Transverse colon (tissue), 4 donors: ENCODE measurements at regions not wholly inside any gene's neighbourhood (a gene's known extent, or its start where the extent isn't known, plus 50 kb on each side); places are given as distances from the start of the nearest gene placed in this dataset.
"Not testable (repeated sequence)": the region's sequence is repeated elsewhere in the genome, so short reads cannot be mapped to it uniquely, and the experiment has no call there.

ENCODE experiments used
- EP300 ChIP-seq: sonication (generic); formaldehyde crosslinking; IDR thresholded peaks from one replicate; pipeline ENCODE4 v1.6.1; 2017; ENCODE audit warnings: antibody characterized with exemption, low read depth
- POLR2A ChIP-seq: fragments of 450-650 bp; IDR thresholded peaks from one replicate; pipeline ENCODE4 v1.6.1; 2016; ENCODE audit warnings: antibody characterized with exemption, mild to moderate bottlenecking, moderate library complexity
- POLR2AphosphoS5 ChIP-seq, 3 donors: sonication (generic); formaldehyde crosslinking; IDR thresholded peaks; one replicate each; pipeline ENCODE4 v1.6.1; 2016; ENCODE audit warnings: antibody characterized with exemption in 3 of 3
- TF ChIP-seq, protein P1 (sequence below), 5 experiments: fragments of 200-600 bp in 3 of 5; fragments of 450-650 bp in 2 of 5; sonication (generic) in 3 of 5; IDR thresholded peaks; 1 replicate in 2 of 5; 2 replicates in 3 of 5; pipeline ENCODE4 v1.5.1; 2016 to 2017; ENCODE audit warnings: antibody characterized with exemption in 5 of 5, inconsistent platforms in 3 of 5, mild to moderate bottlenecking in 2 of 5, moderate library complexity in 1 of 5

DNA sequence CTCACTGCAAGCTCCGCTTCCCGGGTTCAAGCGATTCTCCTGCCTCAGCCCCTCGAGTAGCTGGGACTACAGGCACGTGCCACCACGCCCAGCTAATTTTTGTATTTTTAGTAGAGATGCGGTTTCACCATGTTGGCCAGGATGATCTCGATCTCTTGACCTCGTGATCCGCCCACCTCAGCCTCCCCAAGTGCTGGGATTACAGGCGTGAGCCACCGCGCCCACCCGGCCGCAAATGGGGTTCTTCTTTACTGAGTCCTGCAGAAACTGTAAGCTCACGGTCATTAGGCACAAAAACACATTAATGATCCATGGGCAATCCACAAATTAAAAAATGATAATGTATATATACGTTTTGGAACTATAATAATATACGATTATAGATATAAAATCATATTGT, 447.6 kb downstream of the DSC3 start:
- TF ChIP-seq, protein P1, sequence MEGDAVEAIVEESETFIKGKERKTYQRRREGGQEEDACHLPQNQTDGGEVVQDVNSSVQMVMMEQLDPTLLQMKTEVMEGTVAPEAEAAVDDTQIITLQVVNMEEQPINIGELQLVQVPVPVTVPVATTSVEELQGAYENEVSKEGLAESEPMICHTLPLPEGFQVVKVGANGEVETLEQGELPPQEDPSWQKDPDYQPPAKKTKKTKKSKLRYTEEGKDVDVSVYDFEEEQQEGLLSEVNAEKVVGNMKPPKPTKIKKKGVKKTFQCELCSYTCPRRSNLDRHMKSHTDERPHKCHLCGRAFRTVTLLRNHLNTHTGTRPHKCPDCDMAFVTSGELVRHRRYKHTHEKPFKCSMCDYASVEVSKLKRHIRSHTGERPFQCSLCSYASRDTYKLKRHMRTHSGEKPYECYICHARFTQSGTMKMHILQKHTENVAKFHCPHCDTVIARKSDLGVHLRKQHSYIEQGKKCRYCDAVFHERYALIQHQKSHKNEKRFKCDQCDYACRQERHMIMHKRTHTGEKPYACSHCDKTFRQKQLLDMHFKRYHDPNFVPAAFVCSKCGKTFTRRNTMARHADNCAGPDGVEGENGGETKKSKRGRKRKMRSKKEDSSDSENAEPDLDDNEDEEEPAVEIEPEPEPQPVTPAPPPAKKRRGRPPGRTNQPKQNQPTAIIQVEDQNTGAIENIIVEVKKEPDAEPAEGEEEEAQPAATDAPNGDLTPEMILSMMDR (IDR thresholded peaks at IDR 0.05) = not testable (repeated sequence)
- not testable (repeated sequence) for TF ChIP-seq POLR2AphosphoS5 (IDR thresholded peaks at IDR 0.05); POLR2A; EP300
